ENCODE measurements at regions not wholly inside any gene's neighbourhood (a gene's known extent, or its start where the extent isn't known, plus 50 kb on each side); places are given as distances from the start of the nearest gene placed in this dataset.

DNA sequence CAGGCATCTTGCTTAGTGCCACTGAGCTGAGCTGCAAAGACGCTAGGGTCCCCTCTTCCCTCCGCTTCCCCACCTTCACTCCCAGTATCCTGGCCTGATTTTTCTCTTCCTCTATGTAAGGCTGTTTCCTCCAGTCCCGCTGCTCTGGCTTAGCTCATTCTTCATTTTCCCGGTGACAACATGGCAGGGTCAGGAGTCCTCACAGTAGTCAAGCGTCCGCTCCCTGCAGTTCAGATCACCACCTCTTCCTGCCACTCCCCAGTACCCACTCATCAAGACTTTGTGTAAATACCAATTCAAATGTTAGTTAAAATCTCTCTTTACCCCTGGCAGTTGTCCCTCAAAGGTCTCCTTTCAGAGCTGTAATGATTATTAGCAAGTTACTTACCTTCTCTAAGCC lies 650.4 kb upstream of the CELF2 start:
- Histone ChIP-seq H3K4me3 (ENCODE audit: insufficient read depth, low read depth, low read length) (no peak overlapping the region), H3K18ac (ENCODE audit: low read depth, low read length) (no peak overlapping the region), H2BK5ac (ENCODE audit: low read depth, low read length, poor library complexity, severe bottlenecking) (no peak overlapping the region), H3K4me1 (ENCODE audit: control insufficient read depth, insufficient read depth, low read length) (no peaks in the 10 kb centered on the region), H3K9me1 (ENCODE audit: insufficient read depth, low read length) (no peaks in the 10 kb centered on the region), H4K5ac (ENCODE audit: low read depth, low read length) (no peak overlapping the region), H2BK120ac (ENCODE audit: low read depth, low read length) (no peak overlapping the region), H2BK20ac (ENCODE audit: low read depth, low read length) (no peak overlapping the region), H4K91ac (ENCODE audit: insufficient read depth, low read depth, low read length) (no peak overlapping the region), H3K9ac (ENCODE audit: low read depth, low read length) (no peak overlapping the region), H3K79me1 (ENCODE audit: low read depth in 1 of 2, low read length in 2 of 2) (no peaks in the 10 kb centered on the region), H3K56ac (ENCODE audit: extremely low read depth, insufficient read depth, low read length) (no peak overlapping the region), H2BK15ac (ENCODE audit: low read depth, low read length) (no peak overlapping the region), H2AFZ (replicated peaks; ENCODE audit: low read length, poor library complexity) (no peak overlapping the region), H2AK5ac (ENCODE audit: low read depth, low read length) (no peak overlapping the region), H3K27ac (ENCODE audit: insufficient read depth, low read length) (no peak overlapping the region), H2AK9ac (replicated peaks; ENCODE audit: low read depth, low read length, poor library complexity) (no peak overlapping the region), H4K20me1 (ENCODE audit: insufficient read depth, low read length) (no peaks in the 10 kb centered on the region), H3K4me2 (ENCODE audit: low read depth, low read length) (no peak overlapping the region), H4K8ac (ENCODE audit: low read depth in 2 of 2, low read length in 2 of 2) (no peak overlapping the region), H3K14ac (replicated peaks; ENCODE audit: low read depth, low read length) (no peak overlapping the region), H3K23ac (ENCODE audit: low read depth, low read length) (no peak overlapping the region), H3K4ac (ENCODE audit: low read depth, low read length) (no peak overlapping the region), H3K36me3 (ENCODE audit: control insufficient read depth, insufficient read depth, low read length) (no peaks in the 10 kb centered on the region), H3K27me3 (ENCODE audit: control insufficient read depth, insufficient read depth, low read length) (no peaks in the 10 kb centered on the region), H3K9me3 (ENCODE audit: control insufficient read depth, insufficient read depth, low read length) (no peaks in the 10 kb centered on the region)
- DNase-seq (no peak), ATAC-seq (ENCODE audit: low read depth) (no peak)
- ChIA-PET POLR2A (ENCODE audit: unreplicated experiment) (no interaction called here), CTCF (no interaction called here)
- 0% methylated on average over 1 of the region's 6 CpGs; no CpG with 5 or more reads in 1 of the 2 experiments for WGBS, 2 experiments (ENCODE audit: extremely low coverage in 2 of 2, insufficient read length in 1 of 2)
- TF ChIP-seq MXI1 (IDR thresholded peaks at IDR 0.05; ENCODE audit: borderline replicate concordance, low read depth, low read length) (no peak), RFX5 (IDR thresholded peaks at IDR 0.05; ENCODE audit: low read depth, low read length) (no peak), SMC3 (IDR thresholded peaks at IDR 0.05; ENCODE audit: low read depth, low read length) (no peak), RAD21 (IDR thresholded peaks at IDR 0.05; ENCODE audit: low read length) (no peak), CEBPB (IDR thresholded peaks at IDR 0.05; ENCODE audit: low read depth, low read length) (no peak)
- dilution Hi-C loops (cut with HindIII; ENCODE audit: low sequenced_read_pairs, unreplicated experiment), result no loop called here
- intact Hi-C loops (cut with micrococcal nuclease), result no loop called here
- BruUV-seq (replicated peaks), result no TSS peak
- in situ Hi-C loops (cut with MboI; ENCODE audit: low sequenced_read_pairs), result no loop called here

Data from IMR-90 (cell line).